ENCODE measurements at regions not wholly inside any gene's neighbourhood (a gene's known extent, or its start where the extent isn't known, plus 50 kb on each side); places are given as distances from the start of the nearest gene placed in this dataset.

GRCh38 chr2:34991508-34992274 is 1363.9 kb upstream of the CRIM1 start:
- DNase-seq: no peak
- Mint-ChIP-seq H3K4me3 (ENCODE audit: low read depth, unreplicated experiment) (no peak overlapping the region), H3K9me3 (ENCODE audit: low read depth, unreplicated experiment) (peaks cover 4% of the 10 kb centered on the region), H3K27ac (ENCODE audit: unreplicated experiment) (no peak overlapping the region), H3K4me1 (ENCODE audit: low read depth, unreplicated experiment) (no peaks in the 10 kb centered on the region), H3K27me3 (ENCODE audit: unreplicated experiment) (no peaks in the 10 kb centered on the region), H3K36me3 (ENCODE audit: insufficient read depth, unreplicated experiment) (no peaks in the 10 kb centered on the region)
- no TSS peak for BruUV-seq (replicated peaks)
- intact Hi-C loops (cut with micrococcal nuclease; ENCODE audit: unreplicated experiment): no loop called here
- CTCF ChIA-PET: no interaction called here
- TF ChIP-seq CTCF (IDR thresholded peaks at IDR 0.05; ENCODE audit: unreplicated experiment): no peak

GRCh38 chr2:34985474-34985873 is 1370.1 kb upstream of the CRIM1 start:
- DNase-seq: no peak
- no peaks in the 10 kb centered on the region for H3K27me3 Mint-ChIP-seq (ENCODE audit: unreplicated experiment)
- H3K4me1 Mint-ChIP-seq (ENCODE audit: low read depth, unreplicated experiment): no peaks in the 10 kb centered on the region
- no TSS peak for BruUV-seq (replicated peaks)
- H3K9me3 Mint-ChIP-seq (ENCODE audit: low read depth, unreplicated experiment): peaks cover 6% of the 10 kb centered on the region
- CTCF ChIA-PET: no interaction called here
- TF ChIP-seq CTCF (IDR thresholded peaks at IDR 0.05; ENCODE audit: unreplicated experiment): no peak
- H3K27ac Mint-ChIP-seq (ENCODE audit: unreplicated experiment): no peak overlapping the region
- intact Hi-C loops (cut with micrococcal nuclease; ENCODE audit: unreplicated experiment): no loop called here
- H3K36me3 Mint-ChIP-seq (ENCODE audit: insufficient read depth, unreplicated experiment): no peaks in the 10 kb centered on the region
- no peak overlapping the region for H3K4me3 Mint-ChIP-seq (ENCODE audit: low read depth, unreplicated experiment)

GRCh38 chr2:34980689-34981088 is 1374.9 kb upstream of the CRIM1 start:
- TF ChIP-seq CTCF (IDR thresholded peaks at IDR 0.05; ENCODE audit: unreplicated experiment): no peak
- Mint-ChIP-seq H3K36me3 (ENCODE audit: insufficient read depth, unreplicated experiment) (no peaks in the 10 kb centered on the region), H3K27me3 (ENCODE audit: unreplicated experiment) (no peaks in the 10 kb centered on the region), H3K27ac (ENCODE audit: unreplicated experiment) (no peak overlapping the region), H3K9me3 (ENCODE audit: low read depth, unreplicated experiment) (peaks cover 10% of the 10 kb centered on the region), H3K4me3 (ENCODE audit: low read depth, unreplicated experiment) (no peak overlapping the region), H3K4me1 (ENCODE audit: low read depth, unreplicated experiment) (no peaks in the 10 kb centered on the region)
- CTCF ChIA-PET: no interaction called here
- no peak for DNase-seq
- BruUV-seq (replicated peaks): no TSS peak
- intact Hi-C loops (cut with micrococcal nuclease; ENCODE audit: unreplicated experiment): no loop called here

- intact Hi-C loops (cut with micrococcal nuclease; ENCODE audit: unreplicated experiment): no loop called here
- Mint-ChIP-seq H3K36me3 (ENCODE audit: insufficient read depth, unreplicated experiment) (no peaks in the 10 kb centered on the region), H3K9me3 (ENCODE audit: low read depth, unreplicated experiment) (peaks cover 6% of the 10 kb centered on the region), H3K4me1 (ENCODE audit: low read depth, unreplicated experiment) (no peaks in the 10 kb centered on the region), H3K27ac (ENCODE audit: unreplicated experiment) (no peak overlapping the region), H3K4me3 (ENCODE audit: low read depth, unreplicated experiment) (no peak overlapping the region), H3K27me3 (ENCODE audit: unreplicated experiment) (no peaks in the 10 kb centered on the region)
- no TSS peak for BruUV-seq (replicated peaks)
- CTCF ChIA-PET: no interaction called here
- no peak for TF ChIP-seq CTCF (IDR thresholded peaks at IDR 0.05; ENCODE audit: unreplicated experiment)
- no peak for DNase-seq
These were observed 1376.4 kb upstream of the CRIM1 start for GRCh38 chr2:34979148-34979547.
